ENCODE measurements at regions not wholly inside any gene's neighbourhood (a gene's known extent, or its start where the extent isn't known, plus 50 kb on each side); places are given as distances from the start of the nearest gene placed in this dataset.

DNA sequence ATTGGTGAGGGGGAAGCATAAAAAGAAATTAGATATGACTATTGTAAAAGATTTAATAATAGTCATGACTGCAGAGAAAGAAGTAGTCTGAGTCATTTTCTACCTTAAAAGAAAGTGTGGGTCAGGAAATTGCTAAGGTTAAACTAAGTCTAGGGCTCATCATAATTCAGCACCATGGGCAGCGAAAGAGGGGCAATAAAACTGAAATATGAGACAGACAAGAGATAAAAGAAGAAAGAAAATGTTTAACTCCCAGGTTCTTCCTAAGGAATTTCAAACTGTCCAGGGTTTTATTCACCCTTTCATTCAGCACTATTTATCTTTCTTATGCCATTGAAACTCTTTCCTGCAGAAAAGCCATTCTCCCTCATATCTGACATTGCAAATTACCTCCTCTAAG lies 114.4 kb upstream of the API5 start:
- Histone ChIP-seq H3K27me3 (ENCODE audit: insufficient read depth, poor library complexity, severe bottlenecking) (no peaks in the 10 kb centered on the region), H3K36me3 (ENCODE audit: low read depth) (no peaks in the 10 kb centered on the region), H3K4me1 (ENCODE audit: insufficient read depth, poor library complexity, severe bottlenecking) (no peaks in the 10 kb centered on the region), H3K4me3 (ENCODE audit: severe bottlenecking) (no peak overlapping the region), H3K9me3 (ENCODE audit: severe bottlenecking) (peaks cover 3% of the 10 kb centered on the region), H3K27ac (ENCODE audit: poor library complexity, severe bottlenecking) (no peak overlapping the region)
- TF ChIP-seq, protein P1, sequence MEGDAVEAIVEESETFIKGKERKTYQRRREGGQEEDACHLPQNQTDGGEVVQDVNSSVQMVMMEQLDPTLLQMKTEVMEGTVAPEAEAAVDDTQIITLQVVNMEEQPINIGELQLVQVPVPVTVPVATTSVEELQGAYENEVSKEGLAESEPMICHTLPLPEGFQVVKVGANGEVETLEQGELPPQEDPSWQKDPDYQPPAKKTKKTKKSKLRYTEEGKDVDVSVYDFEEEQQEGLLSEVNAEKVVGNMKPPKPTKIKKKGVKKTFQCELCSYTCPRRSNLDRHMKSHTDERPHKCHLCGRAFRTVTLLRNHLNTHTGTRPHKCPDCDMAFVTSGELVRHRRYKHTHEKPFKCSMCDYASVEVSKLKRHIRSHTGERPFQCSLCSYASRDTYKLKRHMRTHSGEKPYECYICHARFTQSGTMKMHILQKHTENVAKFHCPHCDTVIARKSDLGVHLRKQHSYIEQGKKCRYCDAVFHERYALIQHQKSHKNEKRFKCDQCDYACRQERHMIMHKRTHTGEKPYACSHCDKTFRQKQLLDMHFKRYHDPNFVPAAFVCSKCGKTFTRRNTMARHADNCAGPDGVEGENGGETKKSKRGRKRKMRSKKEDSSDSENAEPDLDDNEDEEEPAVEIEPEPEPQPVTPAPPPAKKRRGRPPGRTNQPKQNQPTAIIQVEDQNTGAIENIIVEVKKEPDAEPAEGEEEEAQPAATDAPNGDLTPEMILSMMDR (IDR thresholded peaks at IDR 0.05; ENCODE audit: poor library complexity, severe bottlenecking): no peak
- no peak for ATAC-seq (ENCODE audit: low read depth)
- no peak for DNase-seq (ENCODE audit: low spot score)

DNA sequence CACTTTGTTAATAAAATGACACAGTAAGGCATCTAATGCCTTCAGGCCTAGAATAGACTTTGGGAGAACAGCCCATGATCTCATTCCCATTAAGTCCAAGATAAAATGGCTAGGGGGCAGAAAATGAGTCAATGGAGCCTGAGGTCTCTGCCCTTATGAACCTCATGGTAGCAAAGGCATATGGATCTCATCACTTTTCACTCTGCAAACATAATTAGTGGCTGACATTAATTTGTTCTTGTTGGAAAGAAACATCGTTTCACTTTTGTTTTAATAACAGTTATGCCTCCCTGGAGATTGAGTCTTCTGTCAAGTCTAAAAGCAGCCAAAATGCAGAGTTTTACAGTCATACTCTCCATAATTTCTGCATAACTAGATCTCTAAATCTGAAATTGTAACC lies 111.8 kb upstream of the API5 start:
- TF ChIP-seq, protein P1 (IDR thresholded peaks at IDR 0.05; ENCODE audit: poor library complexity, severe bottlenecking): no peak
- Histone ChIP-seq H3K36me3 (ENCODE audit: low read depth) (no peaks in the 10 kb centered on the region), H3K27ac (ENCODE audit: poor library complexity, severe bottlenecking) (no peak overlapping the region), H3K27me3 (ENCODE audit: insufficient read depth, poor library complexity, severe bottlenecking) (no peaks in the 10 kb centered on the region), H3K4me1 (ENCODE audit: insufficient read depth, poor library complexity, severe bottlenecking) (no peaks in the 10 kb centered on the region), H3K9me3 (ENCODE audit: severe bottlenecking) (peaks cover 3% of the 10 kb centered on the region), H3K4me3 (ENCODE audit: severe bottlenecking) (no peak overlapping the region)
- ATAC-seq (ENCODE audit: low read depth): no peak
- DNase-seq (ENCODE audit: low spot score): no peak

DNA sequence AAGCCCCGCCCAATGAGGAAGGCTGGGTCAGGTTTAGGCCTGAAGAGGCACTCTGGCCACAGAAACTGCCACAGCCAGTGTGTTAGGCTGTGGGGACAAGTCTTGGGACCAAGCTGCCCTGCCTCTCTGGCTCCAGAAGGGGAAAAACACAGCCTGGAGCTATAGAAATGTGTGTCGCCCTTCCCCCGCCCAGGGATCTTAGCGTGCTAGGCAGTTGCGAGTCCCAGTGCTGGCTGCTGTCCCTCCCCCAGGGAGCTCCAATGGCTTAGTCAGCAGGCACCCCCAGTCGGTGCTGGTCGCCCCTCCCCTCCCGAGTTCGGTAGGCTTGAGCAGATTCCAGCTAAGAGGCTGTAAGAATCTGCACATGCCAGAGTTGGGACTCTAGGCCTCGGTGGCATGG lies 99.5 kb upstream of the API5 start:
- no peak for DNase-seq (ENCODE audit: low spot score)
- Histone ChIP-seq H3K27ac (ENCODE audit: poor library complexity, severe bottlenecking) (no peak overlapping the region), H3K36me3 (ENCODE audit: low read depth) (no peaks in the 10 kb centered on the region), H3K9me3 (ENCODE audit: severe bottlenecking) (no peaks in the 10 kb centered on the region), H3K4me1 (ENCODE audit: insufficient read depth, poor library complexity, severe bottlenecking) (no peaks in the 10 kb centered on the region), H3K4me3 (ENCODE audit: severe bottlenecking) (no peak overlapping the region), H3K27me3 (ENCODE audit: insufficient read depth, poor library complexity, severe bottlenecking) (no peaks in the 10 kb centered on the region)
- ATAC-seq (ENCODE audit: low read depth): no peak
- TF ChIP-seq, protein P1 (IDR thresholded peaks at IDR 0.05; ENCODE audit: poor library complexity, severe bottlenecking): no peak

DNA sequence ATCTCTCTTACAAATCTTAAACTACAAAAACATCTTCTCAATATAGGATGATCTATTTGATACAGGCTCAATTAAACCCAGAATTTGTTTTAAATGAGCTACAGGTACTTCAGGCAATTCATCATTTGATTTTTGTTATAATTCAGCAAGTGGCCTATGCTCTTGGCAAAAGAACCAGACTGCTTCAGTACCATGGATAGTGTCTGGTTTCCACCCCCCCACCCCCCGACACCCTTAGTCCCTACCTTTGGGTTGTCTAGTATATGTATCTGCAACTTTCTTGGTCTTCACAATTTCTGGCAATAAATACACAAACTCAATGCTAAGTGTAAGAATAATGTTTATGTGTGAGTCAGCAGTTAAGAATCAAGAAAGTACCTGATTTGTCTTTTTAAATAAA lies 97.3 kb upstream of the API5 start:
- ATAC-seq (ENCODE audit: low read depth): no peak
- Histone ChIP-seq H3K27me3 (ENCODE audit: insufficient read depth, poor library complexity, severe bottlenecking) (no peaks in the 10 kb centered on the region), H3K9me3 (ENCODE audit: severe bottlenecking) (no peaks in the 10 kb centered on the region), H3K27ac (ENCODE audit: poor library complexity, severe bottlenecking) (no peak overlapping the region), H3K4me1 (ENCODE audit: insufficient read depth, poor library complexity, severe bottlenecking) (no peaks in the 10 kb centered on the region), H3K4me3 (ENCODE audit: severe bottlenecking) (no peak overlapping the region), H3K36me3 (ENCODE audit: low read depth) (no peaks in the 10 kb centered on the region)
- DNase-seq (ENCODE audit: low spot score): no peak
- TF ChIP-seq, protein P1 (IDR thresholded peaks at IDR 0.05; ENCODE audit: poor library complexity, severe bottlenecking): no peak

DNA sequence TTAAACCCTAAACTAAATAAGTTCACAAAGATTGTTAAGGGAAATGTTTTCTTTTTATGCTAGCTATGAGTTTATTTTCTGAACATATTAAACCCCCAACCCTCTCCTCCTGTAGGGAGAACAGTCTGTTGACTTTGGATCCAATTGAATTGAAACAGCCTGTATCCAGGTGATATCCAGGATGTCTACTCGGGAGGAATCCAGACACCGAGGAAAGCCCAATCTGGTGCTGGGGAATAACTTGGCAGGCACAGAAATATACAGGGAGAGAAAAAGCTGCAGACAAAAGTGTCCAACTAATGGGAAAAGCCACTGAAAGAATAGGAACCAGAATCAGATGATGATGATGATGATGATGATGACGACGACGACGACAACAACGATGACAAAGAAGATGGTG lies 93.9 kb upstream of the API5 start:
- H3K9me3 ChIP-seq (ENCODE audit: severe bottlenecking): no peaks in the 10 kb centered on the region
- TF ChIP-seq, protein P1 (IDR thresholded peaks at IDR 0.05; ENCODE audit: poor library complexity, severe bottlenecking): no peak
- H3K27ac ChIP-seq (ENCODE audit: poor library complexity, severe bottlenecking): no peak overlapping the region
- no peak overlapping the region for H3K4me3 ChIP-seq (ENCODE audit: severe bottlenecking)
- ATAC-seq (ENCODE audit: low read depth): no peak
- no peaks in the 10 kb centered on the region for H3K4me1 ChIP-seq (ENCODE audit: insufficient read depth, poor library complexity, severe bottlenecking)
- H3K27me3 ChIP-seq (ENCODE audit: insufficient read depth, poor library complexity, severe bottlenecking): no peaks in the 10 kb centered on the region
- no peak for DNase-seq (ENCODE audit: low spot score)
- no peaks in the 10 kb centered on the region for H3K36me3 ChIP-seq (ENCODE audit: low read depth)
